K562 (cell line): ENCODE measurements at regions not wholly inside any gene's neighbourhood (a gene's known extent, or its start where the extent isn't known, plus 50 kb on each side); places are given as distances from the start of the nearest gene placed in this dataset.

ENCODE experiments used
- ATAC-seq: fragments of 200-7000 bp; cut with Tn5 transposase; 3 replicates; pipeline ENCODE4 v1.9.1; 2020; ENCODE audit warnings: moderate library complexity
- BruUV-seq: library from RNA; stranded (reverse); fragments of 400-500 nt; replicated peaks from 2 replicates; lab custom pipeline; 2021; lab: Mats Ljungman, UMichigan
- CTCF ChIA-PET: fragments of 300-600 bp; formaldehyde crosslinking; extraction: SDS; loops from one replicate; lab custom pipeline; 2021; ENCODE audit warnings: low intra/inter-chr PET ratio; lab: Yijun Ruan, JAX
- POLR2A ChIA-PET: fragments of 300-600, 350-650 bp; sonication (Branson Sonifier 250); formaldehyde crosslinking; extraction: SDS; loops from one replicate; lab custom pipeline; 2021; ENCODE audit warnings: antibody characterized with exemption, inconsistent platforms; lab: Yijun Ruan, JAX
- DNase-seq, 4 experiments: peaks; one replicate each; pipeline versions ENCODE4 v3.0.0 to v3.0.0-alpha.2; 2011 to 2018; ENCODE audit warnings: low spot score in 3 of 4, mixed read lengths in 3 of 4; ENCODE audit errors: extremely low read depth in 1 of 4
- FAIRE-seq: peaks from 2 replicates; lab custom pipeline; 2011; peaks lifted over from hg19 to GRCh38; lab: Jason Lieb, UNC
- H2AFZ ChIP-seq: 2 replicates; pipeline ENCODE4 v1.6.0; 2011; ENCODE audit warnings: low read depth, low read length, control low read depth, inconsistent platforms
- H3K27ac ChIP-seq: fragments of 200-600 bp; 3 replicates; pipeline ENCODE4 v1.8.0; 2011; ENCODE audit warnings: low read depth, mild to moderate bottlenecking, control low read depth, inconsistent platforms, low read length, moderate library complexity, mixed read lengths; ENCODE audit errors: extremely low read depth
- H3K27me3 ChIP-seq, 2 experiments: fragments of 300-600 bp in 1 of 2; 2 replicates in 1 of 2; 3 replicates in 1 of 2; pipeline versions ENCODE4 v1.6.0 to v1.8.0; 2011; ENCODE audit warnings: inconsistent platforms in 2 of 2, low read length in 2 of 2, mild to moderate bottlenecking in 1 of 2, mixed read lengths in 1 of 2, moderate library complexity in 1 of 2; ENCODE audit not compliant: control insufficient read depth in 2 of 2, insufficient read depth in 2 of 2
- H3K36me3 ChIP-seq: fragments of 300-600 bp; 3 replicates; pipeline ENCODE4 v1.8.0; 2011; ENCODE audit warnings: mild to moderate bottlenecking, low read length, inconsistent platforms; ENCODE audit not compliant: control insufficient read depth, insufficient read depth
- H3K4me1 ChIP-seq, 2 experiments: fragments of 200-600 bp in 1 of 2; replicated peaks in 1 of 2; 2 replicates in 1 of 2; 3 replicates in 1 of 2; pipeline versions ENCODE4 v1.5.1 to v1.8.0; 2011; ENCODE audit warnings: inconsistent platforms in 2 of 2, low read length in 2 of 2, mild to moderate bottlenecking in 1 of 2, mixed read lengths in 1 of 2, moderate library complexity in 1 of 2; ENCODE audit not compliant: control insufficient read depth in 2 of 2, insufficient read depth in 2 of 2
- H3K4me2 ChIP-seq: 2 replicates; pipeline ENCODE4 v1.6.1; 2011; ENCODE audit warnings: low read length, control low read depth, inconsistent platforms, mixed read lengths; ENCODE audit not compliant: insufficient read depth
- H3K4me3 ChIP-seq: fragments of 200-600 bp; sonication (generic), shearing (Covaris generic); 2 replicates; pipeline ENCODE4 v1.5.1; 2016; ENCODE audit warnings: control low read depth, inconsistent platforms
- H3K79me2 ChIP-seq: fragments of 200-600 bp; 3 replicates; pipeline ENCODE4 v1.8.0; 2011; ENCODE audit warnings: low read length, inconsistent platforms; ENCODE audit not compliant: control insufficient read depth, insufficient read depth
- H3K9ac ChIP-seq, 2 experiments: 2 replicates each; pipeline versions ENCODE4 v1.6.0 to v1.6.1; 2011; ENCODE audit warnings: low read depth in 2 of 2, low read length in 2 of 2, control low read depth in 1 of 2, inconsistent platforms in 1 of 2, mild to moderate bottlenecking in 1 of 2, mixed read lengths in 1 of 2; ENCODE audit not compliant: insufficient read depth in 1 of 2
- H3K9me1 ChIP-seq: one replicate; pipeline ENCODE4 v1.6.0; 2011; ENCODE audit warnings: inconsistent platforms, mild to moderate bottlenecking, low read length, moderate library complexity; ENCODE audit not compliant: control insufficient read depth, insufficient read depth
- H3K9me3 ChIP-seq: replicated peaks from 2 replicates; pipeline ENCODE4 v1.5.1; 2011; ENCODE audit warnings: low read depth, low read length, inconsistent platforms; ENCODE audit not compliant: control insufficient read depth, insufficient read depth
- H4K20me1 ChIP-seq: replicated peaks from 2 replicates; pipeline ENCODE4 v1.6.1; 2011; ENCODE audit warnings: low read length, inconsistent platforms, mixed read lengths; ENCODE audit not compliant: control insufficient read depth, insufficient read depth
- NCOA4 ChIP-seq: fragments of 450-650 bp; IDR thresholded peaks from 2 replicates; pipeline ENCODE4 v1.6.1; 2018; ENCODE audit warnings: mild to moderate bottlenecking; ENCODE audit not compliant: partially characterized antibody
- PRDM10 ChIP-seq: fragments of 450-650 bp; IDR thresholded peaks from 2 replicates; pipeline ENCODE4 v1.6.1; 2018; ENCODE audit not compliant: partially characterized antibody
- ZBTB8A ChIP-seq: fragments of 450-650 bp; IDR thresholded peaks from 2 replicates; pipeline ENCODE4 v1.6.1; 2018; ENCODE audit warnings: mild to moderate bottlenecking, moderate library complexity; ENCODE audit not compliant: partially characterized antibody
- ZNF444 ChIP-seq: fragments of 250-450 bp; sonication (Bioruptor Pico); IDR thresholded peaks from 2 replicates; pipeline ENCODE4 v1.4.0; 2020; ENCODE audit warnings: mild to moderate bottlenecking, moderate library complexity
- ZNF449 ChIP-seq: fragments of 250-450 bp; sonication (Bioruptor Pico); IDR thresholded peaks from 2 replicates; pipeline ENCODE4 v1.8.0; 2022; ENCODE audit warnings: moderate library complexity, mild to moderate bottlenecking, inconsistent platforms
- WGBS: fragments of 100-300 bp; shearing (Covaris generic); methylation state at CpG from one replicate; pipeline ENCODE4 v1.1.6; 2016; ENCODE audit warnings: low coverage, mixed read lengths; ENCODE audit not compliant: insufficient coverage; ENCODE audit errors: missing lambda C conversion rate; 5-methylcytosine and 5-hydroxymethylcytosine counted together
- in situ Hi-C: fragments of 300-500 bp; cut with MboI; formaldehyde crosslinking; loops from 4 replicates; pipeline ENCODE4 v1.15.0; 2018; ENCODE audit warnings: inconsistent platforms, mixed read lengths
- intact Hi-C: fragments of 100-400 bp; cut with micrococcal nuclease; formaldehyde crosslinking; loops from 2 replicates; pipeline ENCODE4 v1.14.2; 2022
- TF ChIP-seq, protein P1 (sequence below), 2 experiments: fragments of 450-650 bp; formaldehyde crosslinking in 1 of 2; IDR thresholded peaks; 2 replicates each; pipeline versions ENCODE4 v1.4.0 to v1.6.1; 2014 to 2020; ENCODE audit warnings: mild to moderate bottlenecking in 2 of 2, borderline replicate concordance in 1 of 2, low read depth in 1 of 2

- TF ChIP-seq PRDM10 (no peak), ZBTB8A (no peak), NCOA4 (no peak)
- TF ChIP-seq, all 486 proteins: peak for 0
Measured at GRCh38 chr14:44099743-44100488, 407.2 kb downstream of the FSCB start (continued).

DNA sequence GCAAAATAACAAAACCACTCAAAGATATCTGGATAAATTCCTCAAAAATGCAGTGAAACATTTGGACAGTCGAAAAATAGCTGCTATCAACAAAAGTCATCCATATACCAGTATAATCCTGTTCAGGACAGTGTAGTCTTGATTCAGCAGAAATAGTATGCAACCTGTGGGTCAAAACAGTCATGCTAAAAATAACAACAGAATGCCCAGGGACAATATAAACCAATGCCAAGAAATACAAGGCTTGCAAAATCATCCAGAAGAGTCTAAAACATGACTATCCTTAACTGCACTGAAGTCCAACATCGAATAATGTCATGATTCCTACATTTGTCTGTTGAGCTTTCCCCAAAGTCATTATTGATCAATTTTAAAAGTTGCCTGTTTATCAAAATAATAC is 425.9 kb downstream of the FSCB start:
- Histone ChIP-seq H3K9me3 (no peaks in the 10 kb centered on the region), H3K27me3 (no peaks in the 10 kb centered on the region), H3K9ac (no peak overlapping the region), H3K79me2 (no peaks in the 10 kb centered on the region), H3K27ac (no peak overlapping the region), H3K4me1 (no peaks in the 10 kb centered on the region), H3K9me1 (no peaks in the 10 kb centered on the region), H2AFZ (no peak overlapping the region), H3K36me3 (no peaks in the 10 kb centered on the region), H4K20me1 (no peaks in the 10 kb centered on the region), H3K4me2 (no peak overlapping the region), H3K4me3 (no peak overlapping the region)
- DNase-seq (no peak), ATAC-seq (no peak), FAIRE-seq (no peak)
- 0% methylated on average over 2 of the region's 2 CpGs for WGBS
- in situ Hi-C loops (no loop called here), intact Hi-C loops (no loop called here)
- ChIA-PET CTCF (no interaction called here), POLR2A (no interaction called here)
- BruUV-seq, result no TSS peak
- TF ChIP-seq, protein P1, sequence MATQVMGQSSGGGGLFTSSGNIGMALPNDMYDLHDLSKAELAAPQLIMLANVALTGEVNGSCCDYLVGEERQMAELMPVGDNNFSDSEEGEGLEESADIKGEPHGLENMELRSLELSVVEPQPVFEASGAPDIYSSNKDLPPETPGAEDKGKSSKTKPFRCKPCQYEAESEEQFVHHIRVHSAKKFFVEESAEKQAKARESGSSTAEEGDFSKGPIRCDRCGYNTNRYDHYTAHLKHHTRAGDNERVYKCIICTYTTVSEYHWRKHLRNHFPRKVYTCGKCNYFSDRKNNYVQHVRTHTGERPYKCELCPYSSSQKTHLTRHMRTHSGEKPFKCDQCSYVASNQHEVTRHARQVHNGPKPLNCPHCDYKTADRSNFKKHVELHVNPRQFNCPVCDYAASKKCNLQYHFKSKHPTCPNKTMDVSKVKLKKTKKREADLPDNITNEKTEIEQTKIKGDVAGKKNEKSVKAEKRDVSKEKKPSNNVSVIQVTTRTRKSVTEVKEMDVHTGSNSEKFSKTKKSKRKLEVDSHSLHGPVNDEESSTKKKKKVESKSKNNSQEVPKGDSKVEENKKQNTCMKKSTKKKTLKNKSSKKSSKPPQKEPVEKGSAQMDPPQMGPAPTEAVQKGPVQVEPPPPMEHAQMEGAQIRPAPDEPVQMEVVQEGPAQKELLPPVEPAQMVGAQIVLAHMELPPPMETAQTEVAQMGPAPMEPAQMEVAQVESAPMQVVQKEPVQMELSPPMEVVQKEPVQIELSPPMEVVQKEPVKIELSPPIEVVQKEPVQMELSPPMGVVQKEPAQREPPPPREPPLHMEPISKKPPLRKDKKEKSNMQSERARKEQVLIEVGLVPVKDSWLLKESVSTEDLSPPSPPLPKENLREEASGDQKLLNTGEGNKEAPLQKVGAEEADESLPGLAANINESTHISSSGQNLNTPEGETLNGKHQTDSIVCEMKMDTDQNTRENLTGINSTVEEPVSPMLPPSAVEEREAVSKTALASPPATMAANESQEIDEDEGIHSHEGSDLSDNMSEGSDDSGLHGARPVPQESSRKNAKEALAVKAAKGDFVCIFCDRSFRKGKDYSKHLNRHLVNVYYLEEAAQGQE (IDR thresholded peaks at IDR 0.05; ENCODE audit: borderline replicate concordance), result no peak
- TF ChIP-seq, protein P1 (CRISPR knock-in tag; IDR thresholded peaks at IDR 0.05; ENCODE audit: low read depth), result no peak
- no peak for TF ChIP-seq ZNF449 (CRISPR knock-in tag)
- no peak for TF ChIP-seq ZNF444 (CRISPR knock-in tag)
